CD4-positive, alpha-beta T cell (primary cell): ENCODE measurements at regions not wholly inside any gene's neighbourhood (a gene's known extent, or its start where the extent isn't known, plus 50 kb on each side); places are given as distances from the start of the nearest gene placed in this dataset.
A peak's percentile ranks its signal among the peaks of the same experiment; 100 is the strongest.

Experiments used
- ATAC-seq: fragments of 200-7000 bp; cut with Tn5 transposase; one replicate; pipeline ENCODE4 v1.10.0; 2022; ENCODE audit warnings: mild to moderate bottlenecking; ENCODE audit not compliant: poor library complexity
- CTCF ChIA-PET: fragments of 350-600 bp; sonication (Branson Sonifier 250); formaldehyde crosslinking; loops from one replicate; lab custom pipeline; 2021; ENCODE audit warnings: antibody characterized with exemption, inconsistent platforms; lab: Charles Lee
- POLR2A ChIA-PET: fragments of 350-600 bp; sonication (Branson Sonifier 250); formaldehyde crosslinking; loops from one replicate; lab custom pipeline; 2021; ENCODE audit warnings: antibody characterized with exemption, inconsistent platforms; lab: Charles Lee
- DNase-seq, 14 experiments: peaks; one replicate each; pipeline ENCODE4 v3.0.0-alpha.2; 2013 to 2020; ENCODE audit warnings: mixed read lengths in 2 of 14
- H3K27ac ChIP-seq, 2 donors: one replicate each; pipeline versions ENCODE4 v1.5.1 to v1.7.0; 2013; ENCODE audit warnings: low read length in 2 of 2, low read depth in 1 of 2, mild to moderate bottlenecking in 1 of 2
- H3K27me3 ChIP-seq, 2 experiments: 1 replicate in 1 of 2; 2 replicates in 1 of 2; pipeline versions ENCODE4 v1.6.1 to v1.7.0; 2013; ENCODE audit warnings: low read length in 2 of 2, control low read depth in 1 of 2, mild to moderate bottlenecking in 1 of 2, moderate library complexity in 1 of 2; ENCODE audit not compliant: insufficient read depth in 2 of 2, control insufficient read depth in 1 of 2
- H3K36me3 ChIP-seq: one replicate; pipeline ENCODE4 v1.6.1; 2013; ENCODE audit warnings: low read length, control low read depth; ENCODE audit not compliant: insufficient read depth
- H3K4me1 ChIP-seq: one replicate; pipeline ENCODE4 v1.6.1; 2013; ENCODE audit warnings: low read length, control low read depth; ENCODE audit not compliant: insufficient read depth
- H3K4me3 ChIP-seq: one replicate; pipeline ENCODE4 v1.5.1; 2013; ENCODE audit warnings: mild to moderate bottlenecking, low read length, moderate library complexity
- H3K9me3 ChIP-seq, 2 experiments: 1 replicate in 1 of 2; 2 replicates in 1 of 2; pipeline versions ENCODE4 v1.6.1 to v1.7.0; 2013; ENCODE audit warnings: low read length in 2 of 2, mild to moderate bottlenecking in 2 of 2, control low read depth in 1 of 2, moderate library complexity in 1 of 2; ENCODE audit not compliant: control insufficient read depth in 1 of 2, insufficient read depth in 1 of 2
- H3K27ac Mint-ChIP-seq: one replicate; pipeline ENCODE4 v1.8.0; 2020; ENCODE audit warnings: mixed read lengths
- H3K27me3 Mint-ChIP-seq: one replicate; pipeline ENCODE4 v1.8.0; 2021; ENCODE audit warnings: mixed read lengths
- H3K36me3 Mint-ChIP-seq: one replicate; pipeline ENCODE4 v1.8.0; 2021; ENCODE audit warnings: low read depth, mixed read lengths
- H3K4me1 Mint-ChIP-seq: one replicate; pipeline ENCODE4 v1.8.0; 2021; ENCODE audit warnings: low read depth, mixed read lengths
- H3K4me3 Mint-ChIP-seq: one replicate; pipeline ENCODE4 v1.8.0; 2020; ENCODE audit warnings: mild to moderate bottlenecking, mixed read lengths
- H3K9me3 Mint-ChIP-seq: one replicate; pipeline ENCODE4 v1.8.0; 2020; ENCODE audit warnings: mixed read lengths
- intact Hi-C, 2 experiments: fragments of 100-400 bp; cut with DNase I in 1 of 2; cut with micrococcal nuclease in 1 of 2; formaldehyde crosslinking; loops; one replicate each; pipeline versions ENCODE4 v1.15.1 to v1.9.0; 2023 to 2025; cut with DNase I, micrococcal nuclease
- TF ChIP-seq, protein P1 (sequence below): fragments of 200-600 bp; IDR thresholded peaks from one replicate; pipeline ENCODE4 v1.8.0; 2022; ENCODE audit warnings: antibody characterized with exemption, mild to moderate bottlenecking

DNA sequence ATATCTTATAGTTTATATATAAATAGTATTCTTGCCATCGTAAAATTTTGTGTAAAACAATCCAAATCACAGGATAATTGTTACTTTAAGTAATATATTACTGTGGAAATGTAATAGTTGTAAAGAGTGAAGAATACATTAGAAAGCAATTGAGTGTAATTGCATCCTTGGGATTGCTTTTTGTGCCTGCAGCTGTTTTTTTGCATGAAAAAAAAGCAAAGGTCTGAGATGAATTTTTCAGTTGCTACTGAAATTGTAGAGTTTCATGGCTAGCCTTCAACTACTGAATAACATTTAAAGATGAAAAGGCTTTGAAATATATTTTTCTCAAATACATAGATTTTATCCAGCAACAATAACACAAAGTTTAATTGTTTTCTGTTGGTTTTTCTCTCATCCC lies 232.0 kb upstream of the FAM174A start:
- Mint-ChIP-seq H3K9me3 (peaks cover 1% of the 10 kb centered on the region), H3K36me3 (no peaks in the 10 kb centered on the region), H3K27ac (no peak overlapping the region), H3K4me1 (no peaks in the 10 kb centered on the region), H3K27me3 (no peaks in the 10 kb centered on the region), H3K4me3 (no peak overlapping the region)
- H3K27ac ChIP-seq: no peak overlapping the region
- no peak overlapping the region for H3K4me3 ChIP-seq
- H3K36me3 ChIP-seq: no peaks in the 10 kb centered on the region
- H3K9me3 ChIP-seq: no peaks in the 10 kb centered on the region
- intact Hi-C loops: no loop called here
- H3K4me1 ChIP-seq: no peaks in the 10 kb centered on the region
- TF ChIP-seq, protein P1, sequence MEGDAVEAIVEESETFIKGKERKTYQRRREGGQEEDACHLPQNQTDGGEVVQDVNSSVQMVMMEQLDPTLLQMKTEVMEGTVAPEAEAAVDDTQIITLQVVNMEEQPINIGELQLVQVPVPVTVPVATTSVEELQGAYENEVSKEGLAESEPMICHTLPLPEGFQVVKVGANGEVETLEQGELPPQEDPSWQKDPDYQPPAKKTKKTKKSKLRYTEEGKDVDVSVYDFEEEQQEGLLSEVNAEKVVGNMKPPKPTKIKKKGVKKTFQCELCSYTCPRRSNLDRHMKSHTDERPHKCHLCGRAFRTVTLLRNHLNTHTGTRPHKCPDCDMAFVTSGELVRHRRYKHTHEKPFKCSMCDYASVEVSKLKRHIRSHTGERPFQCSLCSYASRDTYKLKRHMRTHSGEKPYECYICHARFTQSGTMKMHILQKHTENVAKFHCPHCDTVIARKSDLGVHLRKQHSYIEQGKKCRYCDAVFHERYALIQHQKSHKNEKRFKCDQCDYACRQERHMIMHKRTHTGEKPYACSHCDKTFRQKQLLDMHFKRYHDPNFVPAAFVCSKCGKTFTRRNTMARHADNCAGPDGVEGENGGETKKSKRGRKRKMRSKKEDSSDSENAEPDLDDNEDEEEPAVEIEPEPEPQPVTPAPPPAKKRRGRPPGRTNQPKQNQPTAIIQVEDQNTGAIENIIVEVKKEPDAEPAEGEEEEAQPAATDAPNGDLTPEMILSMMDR: no peak
- ChIA-PET POLR2A (no interaction called here), CTCF (no interaction called here)
- ATAC-seq (no peak), DNase-seq (no peak)
- no peaks in the 10 kb centered on the region for H3K27me3 ChIP-seq

DNA sequence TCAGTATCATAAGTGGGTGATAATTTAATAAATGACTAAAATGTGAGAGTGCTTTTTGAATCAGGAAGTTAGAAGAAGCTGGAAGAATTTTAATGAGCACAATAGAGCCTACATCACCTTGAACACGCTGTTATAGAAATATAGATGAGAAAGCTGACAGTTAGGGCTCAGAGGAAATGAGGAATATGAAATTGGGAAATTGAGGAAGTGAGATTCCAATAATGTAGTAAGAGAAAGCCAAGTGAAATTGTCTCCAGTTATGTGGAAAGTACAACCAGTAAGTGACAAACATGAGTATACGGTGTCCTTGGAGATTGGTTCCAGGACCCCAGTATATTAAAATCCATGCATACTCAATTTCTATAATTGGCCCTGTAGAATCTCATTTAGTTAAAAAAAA lies 235.9 kb upstream of the FAM174A start:
- no peaks in the 10 kb centered on the region for H3K4me1 Mint-ChIP-seq
- H3K36me3 ChIP-seq: no peaks in the 10 kb centered on the region
- no peak overlapping the region for H3K27ac ChIP-seq
- H3K36me3 Mint-ChIP-seq: no peaks in the 10 kb centered on the region
- H3K4me1 ChIP-seq: no peaks in the 10 kb centered on the region
- TF ChIP-seq, protein P1: no peak
- no peak for ATAC-seq
- no peaks in the 10 kb centered on the region for H3K27me3 ChIP-seq
- H3K9me3 Mint-ChIP-seq: peaks cover 1% of the 10 kb centered on the region
- no peak overlapping the region for H3K4me3 ChIP-seq
- ChIA-PET POLR2A (no interaction called here), CTCF (no interaction called here)
- intact Hi-C loops: no loop called here
- no peaks in the 10 kb centered on the region for H3K9me3 ChIP-seq
- H3K27me3 Mint-ChIP-seq: no peaks in the 10 kb centered on the region
- no peak overlapping the region for H3K27ac Mint-ChIP-seq
- DNase-seq: peak in 1 of 14 experiments; percentile 0
- H3K4me3 Mint-ChIP-seq: no peak overlapping the region

GRCh38 chr5:100276071-100276470 lies 259.1 kb upstream of the FAM174A start:
- no peaks in the 10 kb centered on the region for H3K36me3 ChIP-seq
- no peak for DNase-seq
- intact Hi-C loops: no loop called here
- no peaks in the 10 kb centered on the region for H3K36me3 Mint-ChIP-seq
- no peaks in the 10 kb centered on the region for H3K27me3 Mint-ChIP-seq
- CTCF ChIA-PET: no interaction called here
- peaks cover 5% of the 10 kb centered on the region for H3K9me3 Mint-ChIP-seq
- no peaks in the 10 kb centered on the region for H3K4me1 ChIP-seq
- no peak overlapping the region for H3K4me3 Mint-ChIP-seq
- no peaks in the 10 kb centered on the region for H3K9me3 ChIP-seq
- no peak for ATAC-seq
- TF ChIP-seq, protein P1: no peak
- H3K4me1 Mint-ChIP-seq: no peaks in the 10 kb centered on the region
- POLR2A ChIA-PET: no interaction called here
- no peaks in the 10 kb centered on the region for H3K27me3 ChIP-seq
- no peak overlapping the region for H3K27ac ChIP-seq
- H3K4me3 ChIP-seq: no peak overlapping the region
- no peak overlapping the region for H3K27ac Mint-ChIP-seq
